ENCODE measurements at regions not wholly inside any gene's neighbourhood (a gene's known extent, or its start where the extent isn't known, plus 50 kb on each side); places are given as distances from the start of the nearest gene placed in this dataset.

DNA sequence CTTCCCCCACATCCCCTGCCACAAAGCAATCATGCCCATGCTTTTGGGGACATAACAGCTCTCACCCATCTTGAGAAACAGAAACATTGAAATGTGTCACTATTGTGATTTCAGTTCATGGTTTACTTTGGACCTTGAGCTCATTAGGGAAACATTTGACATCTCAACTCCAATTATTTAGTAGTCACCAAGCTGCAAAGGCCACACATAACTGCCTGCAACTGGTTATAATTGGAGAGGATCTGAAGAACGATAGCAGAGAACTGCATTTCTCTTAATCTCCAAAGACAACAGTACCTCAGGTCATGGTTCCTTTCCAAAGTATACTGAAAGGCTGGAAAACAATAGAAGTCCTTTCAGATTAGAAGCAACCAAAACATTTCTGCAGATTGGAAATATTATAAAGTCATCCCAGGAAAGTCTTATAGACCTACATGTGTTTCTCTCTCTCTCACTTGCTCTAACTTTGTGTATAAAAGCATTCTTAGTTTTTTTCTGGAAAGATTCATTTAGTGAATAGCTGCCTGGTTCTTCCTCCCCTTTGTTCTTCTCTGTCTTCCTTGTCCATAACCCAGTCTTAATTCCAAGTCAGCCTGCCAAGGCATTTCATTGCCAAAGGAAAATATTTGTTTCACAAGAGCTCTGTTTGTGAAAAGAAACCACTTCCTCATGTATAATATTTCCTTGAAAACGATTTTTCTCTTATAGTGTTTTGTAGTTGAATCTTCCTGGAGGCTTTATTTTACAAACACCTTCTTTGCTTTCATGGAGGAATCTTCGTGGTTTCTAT, 426.8 kb downstream of the ADGRL2 start:
- peak in 1 of 2 donors; percentile 47 for DNase-seq (ENCODE audit: low read depth in 2 of 2)

DNA sequence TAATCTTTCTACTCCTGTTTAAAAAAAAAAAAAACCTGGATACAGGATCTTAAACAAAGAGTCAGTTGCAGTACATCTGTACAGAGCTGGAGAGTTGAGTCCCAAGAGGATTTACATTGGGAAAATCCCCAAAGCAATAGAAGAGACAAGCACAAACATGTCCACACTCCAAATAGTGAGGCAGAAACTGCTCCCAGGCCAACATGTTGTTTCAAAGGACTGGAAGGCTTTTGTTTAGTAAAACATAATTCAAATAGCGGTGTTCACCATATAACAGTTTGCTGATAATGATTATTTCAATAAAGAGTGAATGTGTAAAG, 425.4 kb downstream of the ADGRL2 start:
- peak in 1 of 2 donors; percentile 44 for DNase-seq (ENCODE audit: low read depth in 2 of 2)

DNA sequence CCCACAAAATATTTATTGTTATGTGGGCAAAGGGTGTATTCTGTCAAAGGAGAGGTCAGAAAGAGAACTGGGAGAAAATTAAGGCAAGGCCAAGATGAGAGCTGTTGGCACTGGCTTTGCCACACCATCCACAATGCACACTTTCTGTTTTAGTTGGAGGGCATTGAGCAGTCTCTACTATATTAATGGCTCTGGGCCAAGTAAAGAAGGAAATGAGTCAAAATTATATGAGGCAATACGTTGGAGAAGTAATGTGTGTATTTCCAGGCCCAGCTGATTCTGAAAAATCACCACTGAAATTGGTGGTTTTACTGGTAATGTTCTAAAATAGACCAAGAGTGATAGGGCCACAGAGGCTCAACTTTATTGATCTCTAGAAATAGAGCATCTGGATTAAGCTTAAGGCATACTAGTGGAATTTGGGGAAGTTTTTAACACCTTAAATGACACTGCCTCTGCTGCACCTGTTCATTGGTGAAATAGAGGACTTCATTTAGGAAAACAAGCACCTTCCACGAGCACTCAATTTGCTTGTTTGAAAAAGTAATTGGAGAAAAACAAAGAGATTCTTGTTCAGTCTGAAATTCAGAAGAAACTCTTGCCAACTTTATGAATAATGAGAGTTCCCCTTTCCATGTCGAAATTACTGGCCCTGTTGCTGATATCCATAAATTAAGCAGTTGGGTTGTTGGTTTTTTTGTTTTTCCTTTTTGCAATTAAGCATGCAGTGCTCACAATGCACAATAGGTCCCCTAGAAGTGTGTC, 424.9 kb downstream of the ADGRL2 start:
- DNase-seq (ENCODE audit: low read depth in 2 of 2) = peak; percentile 49 to 75

DNA sequence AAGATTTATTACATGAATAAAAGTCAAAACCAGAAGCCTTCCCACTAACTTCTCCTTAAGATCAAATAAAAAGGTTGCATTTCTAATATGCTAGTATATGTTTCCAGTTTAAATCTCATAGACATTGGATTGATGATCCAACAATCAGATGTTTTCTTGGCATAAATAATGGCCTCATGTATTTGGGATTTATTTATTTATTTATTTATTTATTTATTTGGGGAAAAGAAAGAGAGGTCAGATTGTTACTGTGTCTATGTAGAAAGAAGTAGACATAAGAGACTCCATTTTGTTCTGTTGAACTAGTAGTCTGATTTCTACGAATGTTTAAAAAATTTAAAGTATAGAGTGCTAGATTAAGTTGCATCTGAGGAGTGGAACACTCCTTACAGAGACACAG, 422.4 kb downstream of the ADGRL2 start:
- DNase-seq (ENCODE audit: low read depth in 2 of 2) = no peak

DNA sequence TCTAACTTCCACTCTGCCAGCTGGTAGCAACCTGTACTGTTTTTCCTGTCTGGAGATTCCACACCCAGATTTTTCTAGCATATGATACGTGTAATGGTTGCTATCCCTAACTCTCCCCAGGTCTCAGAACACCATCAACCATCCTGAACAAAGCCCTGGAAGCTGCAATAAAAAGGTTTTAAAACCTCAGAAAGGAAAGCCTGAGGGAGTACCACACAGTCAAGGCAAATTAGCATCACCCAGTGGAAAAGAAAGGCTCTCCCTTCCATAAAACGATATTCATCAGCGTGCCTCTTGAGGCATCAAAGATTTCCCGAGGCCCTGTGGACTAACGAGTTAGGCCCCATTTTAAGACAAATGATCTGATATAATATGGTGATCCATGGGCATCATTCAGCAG, 421.0 kb downstream of the ADGRL2 start:
- no peak for DNase-seq (ENCODE audit: low read depth in 2 of 2)

DNA sequence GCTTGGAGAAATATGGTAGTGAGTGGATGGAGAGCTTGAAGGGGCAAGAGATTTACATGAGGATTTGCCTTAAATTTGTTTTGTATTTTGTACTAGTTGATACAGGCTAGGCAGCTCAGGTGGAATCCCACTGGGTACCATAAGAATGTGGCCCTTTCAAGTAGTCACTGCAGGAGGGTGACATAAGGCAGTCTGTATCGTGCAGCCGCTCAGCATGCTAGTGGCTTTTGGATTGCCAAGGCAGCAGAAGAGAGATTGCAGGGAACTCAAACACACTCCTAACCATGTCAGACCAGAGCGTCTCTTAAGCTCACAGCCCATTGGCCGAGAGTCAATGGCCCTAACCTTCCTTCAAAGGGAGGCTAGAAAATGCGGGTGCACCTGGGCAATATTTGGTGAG, 420.0 kb downstream of the ADGRL2 start:
- DNase-seq (ENCODE audit: low read depth in 2 of 2) = no peak

DNA sequence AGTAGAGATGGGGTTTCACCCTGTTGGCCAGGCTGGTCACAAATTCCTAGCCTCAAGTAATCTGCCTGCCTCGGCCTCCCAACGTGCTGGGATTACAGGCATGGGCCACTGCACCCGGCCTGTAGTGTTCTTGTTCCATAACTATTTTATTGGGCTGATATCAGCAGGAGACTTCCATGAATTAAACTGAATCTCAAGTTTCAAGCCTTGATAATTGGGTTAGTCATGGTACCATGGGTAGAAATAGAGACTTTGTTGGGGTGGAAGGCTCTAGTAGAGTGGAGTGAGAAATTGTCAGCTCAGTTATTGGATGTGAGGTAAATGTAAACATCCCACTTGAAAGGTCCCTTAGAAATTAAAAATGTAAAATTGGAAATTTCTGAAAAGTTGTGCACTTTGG, 419.1 kb downstream of the ADGRL2 start:
- no peak for DNase-seq (ENCODE audit: low read depth in 2 of 2)

DNA sequence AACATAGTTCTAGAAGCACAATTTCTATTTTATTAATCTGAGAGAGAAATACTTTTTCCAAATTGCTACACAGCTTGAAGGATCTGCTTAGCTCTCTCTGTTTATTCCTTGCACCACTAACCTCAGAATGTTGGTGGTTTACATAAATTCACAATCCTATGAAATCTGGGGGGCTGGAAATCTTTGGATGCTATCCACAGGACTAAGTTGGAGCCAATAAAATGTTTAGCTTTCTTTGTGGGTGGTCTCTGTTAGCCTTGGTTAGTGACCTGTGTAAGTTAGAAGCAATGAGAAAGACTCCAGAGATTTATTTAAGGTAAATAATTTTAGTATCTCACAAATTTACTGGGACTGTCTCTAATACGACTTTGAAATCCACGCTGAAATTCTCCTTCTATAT, 418.1 kb downstream of the ADGRL2 start:
- DNase-seq (ENCODE audit: low read depth in 2 of 2) = no peak

DNA sequence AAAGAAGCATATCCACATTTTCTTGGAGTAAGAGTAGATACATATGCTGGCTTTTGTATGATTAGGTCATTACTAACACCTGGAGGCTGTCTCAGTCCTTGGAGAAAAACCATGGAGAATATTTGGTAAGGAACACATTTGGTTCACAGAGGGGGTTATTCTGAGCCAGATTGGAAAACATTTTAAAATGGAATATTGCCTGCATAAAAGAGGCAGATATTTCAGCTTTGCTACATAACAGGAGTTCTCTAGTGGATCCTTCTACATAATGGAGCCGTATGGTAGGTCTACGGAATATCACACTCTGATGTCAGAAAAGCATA, 415.1 kb downstream of the ADGRL2 start:
- DNase-seq (ENCODE audit: low read depth in 2 of 2) = no peak

DNA sequence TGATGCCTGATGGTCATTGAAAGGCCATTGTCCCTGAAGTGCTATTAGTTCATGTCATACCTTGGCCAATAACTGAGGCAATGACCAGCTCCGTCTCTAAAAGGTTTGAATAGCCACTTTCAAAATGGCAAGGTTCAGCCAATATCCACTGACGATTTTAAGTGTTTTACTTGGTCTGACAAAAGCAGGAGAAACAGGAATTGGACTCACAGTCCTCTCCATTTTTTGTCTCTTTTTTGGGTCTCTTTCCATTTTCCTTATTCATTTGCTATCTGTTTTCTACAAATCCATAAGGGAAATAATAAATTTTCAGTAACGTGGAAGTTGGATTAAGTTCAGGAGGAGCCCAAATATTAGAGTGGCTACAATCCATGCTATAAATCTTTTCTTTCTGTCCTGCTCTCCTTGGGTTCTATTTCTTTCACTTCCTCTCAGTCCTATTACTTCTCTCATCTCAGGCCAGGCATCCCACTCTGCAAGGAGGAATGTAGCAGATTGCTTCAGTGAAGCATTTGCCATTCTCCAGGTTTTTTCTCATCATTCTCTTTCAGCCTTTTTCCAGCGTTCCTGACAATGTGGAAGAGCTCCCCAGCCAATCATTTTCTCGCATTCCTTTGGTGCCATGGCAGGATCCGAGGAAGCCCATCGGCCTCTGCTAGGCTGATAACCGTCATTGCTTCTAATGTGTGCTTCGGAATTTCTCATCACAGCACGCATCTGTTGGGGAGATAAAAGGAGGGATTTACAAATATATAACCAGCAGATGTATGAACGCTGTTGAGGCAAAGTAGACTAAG, 414.5 kb downstream of the ADGRL2 start:
- no peak for DNase-seq (ENCODE audit: low read depth in 2 of 2)

DNA sequence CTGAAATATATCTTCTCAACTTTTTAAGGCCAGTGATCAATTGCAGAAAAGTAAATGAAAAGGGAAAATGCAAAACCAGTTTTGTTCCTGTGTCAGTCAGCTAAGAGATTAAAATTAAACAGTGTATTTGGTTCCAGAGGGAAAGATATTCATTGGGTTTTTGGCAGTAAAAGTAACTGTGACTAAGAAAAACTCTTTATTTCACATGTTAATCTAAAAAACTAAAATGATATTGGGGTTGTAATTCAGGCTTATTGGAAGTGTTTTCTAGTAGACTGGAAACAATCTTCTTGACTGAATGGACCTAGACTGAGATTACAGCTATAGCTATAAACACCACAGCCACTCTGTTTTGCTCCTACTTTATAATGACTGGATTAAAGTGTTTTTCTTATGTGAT, 413.9 kb downstream of the ADGRL2 start:
- no peak for DNase-seq (ENCODE audit: low read depth in 2 of 2)

DNA sequence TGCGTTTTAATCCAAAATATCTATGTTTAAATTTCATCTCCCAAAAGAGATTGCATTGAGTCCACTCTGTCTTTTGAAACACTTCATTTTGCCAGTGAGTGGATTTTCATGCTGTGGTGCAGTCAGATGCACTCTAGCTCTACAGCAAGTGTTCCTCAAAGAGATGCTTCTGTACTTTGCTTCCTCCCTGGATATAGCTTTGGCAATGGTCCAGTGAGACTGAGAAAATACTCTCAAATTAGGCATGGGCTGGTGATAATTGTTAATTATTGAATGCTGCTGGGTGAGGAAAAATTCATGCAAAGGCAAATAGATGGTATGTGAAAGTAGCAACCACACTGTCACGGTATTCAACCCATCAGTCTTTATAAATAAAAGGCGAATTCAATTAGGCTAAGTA, 396.9 kb downstream of the ADGRL2 start:
- no peak for DNase-seq (ENCODE audit: low read depth in 2 of 2)

DNA sequence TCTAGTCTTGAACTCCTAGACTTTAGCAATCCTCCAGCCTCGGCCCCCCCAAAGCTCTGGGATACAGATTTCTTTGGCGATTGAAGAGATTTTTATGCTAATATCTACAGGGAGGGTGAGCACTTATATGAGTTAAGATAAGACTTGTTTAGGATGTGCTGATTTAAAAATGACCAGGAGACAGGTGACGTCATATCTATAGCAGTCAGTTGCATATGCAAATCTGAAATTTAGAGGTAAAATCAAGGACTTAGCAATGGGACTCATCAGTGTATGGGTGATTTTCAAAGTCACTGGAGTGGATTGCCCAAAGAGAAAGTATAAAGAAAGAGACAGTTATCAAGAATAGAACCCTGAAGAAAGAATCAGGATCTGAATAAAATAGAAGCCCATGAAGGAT, 394.5 kb downstream of the ADGRL2 start:
- no peak for DNase-seq (ENCODE audit: low read depth in 2 of 2)

DNA sequence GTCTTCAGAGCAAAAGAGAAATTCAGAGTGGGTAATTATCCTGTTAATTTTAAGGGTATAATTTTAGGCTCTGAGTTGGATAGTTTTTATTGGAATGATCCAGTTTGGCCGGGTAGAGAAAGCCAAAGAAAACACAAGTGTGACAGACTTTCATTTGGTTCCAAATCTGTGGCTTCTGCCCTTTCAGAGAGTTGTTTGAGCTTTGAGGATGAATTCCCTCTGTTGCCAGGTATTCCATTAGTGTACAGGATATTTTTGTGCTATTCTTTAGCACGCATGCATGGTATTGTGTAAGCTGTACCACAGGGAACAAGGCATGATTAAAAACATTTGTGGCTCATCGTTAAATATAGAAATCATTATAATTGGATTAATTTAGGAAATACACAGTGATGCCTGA, 384.4 kb downstream of the ADGRL2 start:
- peak in 1 of 2 donors; percentile 18 for DNase-seq (ENCODE audit: low read depth in 2 of 2)

DNA sequence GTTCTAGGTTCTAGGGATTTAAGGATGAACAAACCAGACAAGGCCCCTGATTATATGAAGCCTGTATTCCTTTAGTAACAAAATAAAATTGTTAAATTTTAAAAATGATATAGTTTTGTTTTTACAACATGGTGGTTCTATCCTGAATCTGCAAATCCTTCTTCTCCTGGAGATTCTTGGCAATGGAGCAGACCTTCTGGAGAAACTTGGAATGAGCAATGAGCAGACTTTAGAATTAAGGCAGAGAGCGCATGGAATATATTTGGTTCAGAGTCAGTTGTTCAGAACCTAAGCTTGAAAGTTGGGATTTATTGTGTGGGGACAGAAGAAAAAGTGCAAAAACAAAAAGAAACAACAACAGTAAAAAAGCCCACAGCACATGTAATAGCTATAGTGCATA, 381.1 kb downstream of the ADGRL2 start:
- no peak for DNase-seq (ENCODE audit: low read depth in 2 of 2)

DNA sequence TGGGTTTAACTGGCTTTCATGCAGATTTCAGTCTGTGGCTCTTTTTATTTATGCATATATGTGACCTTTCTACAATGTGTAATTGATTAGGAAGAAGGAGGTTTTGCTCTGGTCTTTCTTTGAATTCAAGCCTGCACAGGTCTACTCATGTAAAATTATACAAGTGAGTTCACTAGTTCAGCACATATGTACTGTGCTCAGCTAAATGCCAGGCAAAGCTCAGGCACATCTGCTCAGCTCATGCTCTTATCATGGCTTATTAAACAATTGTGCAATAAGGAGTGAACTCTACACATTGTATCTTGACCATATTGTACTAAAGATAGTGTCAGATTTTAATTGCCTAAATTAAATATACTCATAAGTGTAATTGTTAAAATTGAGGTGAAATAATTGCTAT, 378.4 kb downstream of the ADGRL2 start:
- DNase-seq (ENCODE audit: low read depth in 2 of 2) = no peak

DNA sequence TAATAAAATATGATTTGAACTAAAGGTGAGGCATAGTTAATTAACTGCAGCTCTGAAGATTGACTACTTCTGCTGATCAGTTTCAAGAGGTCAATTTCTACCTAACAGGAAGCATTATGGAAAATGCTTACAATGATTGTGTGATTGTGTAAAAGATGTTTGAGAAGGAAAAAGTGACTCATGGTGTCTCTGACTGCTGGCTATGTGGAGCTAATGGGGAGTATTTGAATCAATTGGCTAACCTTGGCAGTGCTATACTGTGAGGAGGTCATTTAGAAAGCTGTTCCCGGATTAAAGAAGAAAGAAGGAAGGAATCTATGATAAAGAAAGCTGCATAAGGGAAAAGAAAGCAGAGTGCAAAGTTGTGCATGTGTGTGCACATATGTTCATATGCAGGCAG, 376.5 kb downstream of the ADGRL2 start:
- peak in 1 of 2 donors; percentile 25 for DNase-seq (ENCODE audit: low read depth in 2 of 2)

DNA sequence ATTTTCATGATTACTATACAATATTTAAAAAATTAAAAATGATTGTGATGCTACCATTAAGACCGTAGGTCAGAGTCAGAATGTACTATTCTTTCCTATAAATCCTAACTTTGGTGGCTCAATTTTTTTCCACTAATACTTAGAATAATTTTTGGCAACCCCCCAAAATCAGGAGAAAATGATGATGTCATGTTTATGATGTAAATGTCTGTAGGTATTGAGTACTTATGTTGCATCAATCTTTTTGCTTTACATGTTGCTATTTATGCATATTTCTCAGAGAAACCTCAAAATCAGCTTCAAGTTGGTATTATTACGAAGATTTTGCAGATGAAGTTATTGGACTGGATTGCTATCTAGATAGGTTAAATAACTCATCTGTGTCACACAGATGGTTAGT, 371.2 kb downstream of the ADGRL2 start:
- DNase-seq (ENCODE audit: low read depth in 2 of 2) = no peak

DNA sequence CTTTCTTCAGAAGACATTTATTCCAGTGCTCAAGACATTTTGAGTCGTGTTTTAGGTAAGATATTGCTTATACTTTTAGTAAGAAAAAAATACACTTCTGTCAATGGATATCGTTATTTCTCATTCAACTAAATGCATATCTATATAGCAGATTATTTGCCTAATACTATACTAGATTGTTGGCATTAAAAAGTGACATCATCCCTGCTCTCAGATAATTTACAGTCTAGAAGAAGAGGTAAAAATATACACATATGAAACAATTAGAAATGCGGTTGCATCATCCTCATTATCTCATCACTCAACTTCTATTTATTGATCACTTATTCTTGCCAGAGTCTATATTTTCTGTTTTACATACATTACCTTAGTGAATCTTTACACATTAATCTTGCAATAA, 367.7 kb downstream of the ADGRL2 start:
- no peak for DNase-seq (ENCODE audit: low read depth in 2 of 2)

DNA sequence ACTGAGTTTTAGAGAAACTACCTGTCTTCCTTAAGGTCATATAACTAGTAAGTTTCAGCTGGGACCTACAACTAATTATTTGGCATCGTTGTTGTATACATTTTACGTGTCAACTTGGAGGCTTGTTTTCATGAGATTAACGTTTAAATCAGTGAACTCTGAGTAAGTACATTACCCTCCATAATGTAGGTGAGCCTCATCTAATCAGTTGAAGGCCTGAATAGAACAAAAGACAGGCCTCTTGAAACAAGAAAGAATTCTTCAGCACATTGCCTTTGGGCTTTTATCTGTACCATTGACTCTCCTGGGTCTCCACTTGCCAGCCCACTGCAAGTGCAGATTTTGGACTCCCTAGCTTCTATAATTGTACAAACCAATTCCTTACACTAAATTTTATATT, 364.6 kb downstream of the ADGRL2 start:
- DNase-seq (ENCODE audit: low read depth in 2 of 2) = no peak

DNA sequence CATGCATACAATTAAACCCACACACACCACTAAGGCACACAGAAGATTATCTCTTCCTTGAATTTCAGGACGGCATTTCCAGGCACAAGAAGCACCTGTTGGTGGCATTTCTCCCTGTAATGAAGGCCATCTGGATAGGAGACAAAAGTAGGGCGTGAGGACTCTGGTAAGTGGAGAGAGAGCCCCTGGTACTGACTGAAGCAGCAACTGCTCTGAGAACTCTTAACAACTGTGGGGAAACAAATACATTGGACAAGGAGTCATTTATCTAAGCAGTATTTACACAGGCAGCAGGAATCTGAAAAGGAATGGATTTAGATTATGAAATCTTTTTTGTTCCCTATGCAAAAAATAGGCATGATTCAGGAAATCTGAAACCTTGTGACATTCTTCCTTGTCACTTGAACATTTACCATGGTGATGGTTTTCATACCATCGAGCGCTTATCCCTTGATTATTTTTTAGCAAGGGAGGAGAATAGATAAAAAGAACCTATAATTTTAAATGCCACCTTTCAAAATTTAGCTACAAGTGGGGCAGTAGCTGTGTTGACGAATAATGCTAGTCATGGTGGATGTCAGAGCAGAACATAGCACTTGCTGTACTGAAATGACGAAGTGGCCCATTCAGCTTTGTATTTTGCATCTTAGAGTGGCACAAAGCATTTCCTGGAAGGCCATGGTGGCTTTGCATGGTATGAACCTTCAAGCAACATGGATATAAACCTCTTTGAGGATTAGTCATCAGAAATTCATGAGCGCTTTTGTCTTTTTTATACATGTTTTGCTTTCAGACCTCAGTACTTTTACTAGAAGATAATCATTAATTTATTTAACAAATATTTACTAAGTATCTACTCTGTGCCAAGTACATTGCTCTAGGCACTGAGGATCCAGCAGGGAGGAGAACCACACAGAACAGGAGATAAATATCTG, 362.0 kb downstream of the ADGRL2 start:
- no peak for DNase-seq (ENCODE audit: low read depth in 2 of 2)
